ENCODE measurements at regions not wholly inside any gene's neighbourhood (a gene's known extent, or its start where the extent isn't known, plus 50 kb on each side); places are given as distances from the start of the nearest gene placed in this dataset.
A peak's percentile ranks its signal among the peaks of the same experiment; 100 is the strongest.

- intact Hi-C loops (cut with DNase I): no loop called here
- TF ChIP-seq POLR2AphosphoS5 (IDR thresholded peaks at IDR 0.05) (no peak), EP300 (IDR thresholded peaks at IDR 0.05) (no peak), POLR2A (IDR thresholded peaks at IDR 0.05; ENCODE audit: low read depth) (no peak), CTCF (IDR thresholded peaks at IDR 0.05) (no peak)
- Histone ChIP-seq H3K27ac (replicated peaks in 1 of 4) (no peak overlapping the region), H3K4me3 (no peak overlapping the region), H3K36me3 (no peaks in the 10 kb centered on the region), H3K27me3 (no peaks in the 10 kb centered on the region), H3K4me1 (peaks cover 4 to 6% (median 5%) of the 10 kb centered on the region in 4 donors), H3K9me3 (no peaks in the 10 kb centered on the region)
- WGBS: 87% methylated on average over 5 of the region's 5 CpGs
- DNase-seq (ENCODE audit: extremely low spot score): no peak
Observed at GRCh38 chr6:163759542-163759941, 345.0 kb downstream of the QKI start.

DNA sequence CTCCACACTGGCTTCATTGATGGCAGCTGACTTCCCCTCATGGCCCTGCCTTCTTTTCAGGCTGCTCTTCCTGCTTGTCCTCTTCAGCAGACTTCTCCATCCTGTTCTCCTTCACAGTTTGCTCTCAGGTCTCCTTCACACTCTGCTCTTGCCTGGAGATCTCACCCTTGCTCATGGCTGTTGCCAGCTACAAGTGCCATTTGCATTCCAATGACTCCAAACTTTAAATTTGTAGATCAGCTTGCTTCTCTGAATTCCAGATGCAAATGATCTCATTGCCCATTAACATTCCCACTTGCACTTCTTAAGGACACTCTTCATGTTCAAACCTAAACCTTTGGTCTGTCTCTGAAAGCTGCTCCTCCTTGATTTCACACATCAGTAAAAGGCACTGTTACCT lies 343.0 kb downstream of the QKI start:
- Histone ChIP-seq H3K4me3 (no peak overlapping the region), H3K9me3 (peaks cover 0 to 4% (median 0%) of the 10 kb centered on the region in 4 donors), H3K36me3 (no peaks in the 10 kb centered on the region), H3K27me3 (no peaks in the 10 kb centered on the region), H3K4me1 (no peaks in the 10 kb centered on the region), H3K27ac (replicated peaks in 1 of 4) (no peak overlapping the region)
- intact Hi-C loops (cut with DNase I): no loop called here
- no peak for TF ChIP-seq CTCF (IDR thresholded peaks at IDR 0.05)
- TF ChIP-seq EP300 (IDR thresholded peaks at IDR 0.05): no peak
- no peak for TF ChIP-seq POLR2AphosphoS5 (IDR thresholded peaks at IDR 0.05)
- no peak for TF ChIP-seq POLR2A (IDR thresholded peaks at IDR 0.05; ENCODE audit: low read depth)
- DNase-seq (ENCODE audit: extremely low spot score): no peak

GRCh38 chr6:163756079-163756478 lies 341.6 kb downstream of the QKI start:
- DNase-seq (ENCODE audit: extremely low spot score): peak; percentile 85
- Histone ChIP-seq H3K9me3 (peaks cover 0 to 4% (median 0%) of the 10 kb centered on the region in 4 donors), H3K4me1 (no peaks in the 10 kb centered on the region), H3K36me3 (no peaks in the 10 kb centered on the region), H3K27me3 (no peaks in the 10 kb centered on the region), H3K27ac (replicated peaks in 1 of 4) (no peak overlapping the region), H3K4me3 (no peak overlapping the region)
- WGBS: 70% methylated on average over 4 of the region's 4 CpGs
- intact Hi-C loops (cut with DNase I): no loop called here
- TF ChIP-seq POLR2A (IDR thresholded peaks at IDR 0.05; ENCODE audit: low read depth) (no peak), EP300 (IDR thresholded peaks at IDR 0.05) (no peak), CTCF (IDR thresholded peaks at IDR 0.05) (no peak), POLR2AphosphoS5 (IDR thresholded peaks at IDR 0.05) (no peak)

GRCh38 chr6:163754866-163755265 lies 340.3 kb downstream of the QKI start:
- Histone ChIP-seq H3K36me3 (no peaks in the 10 kb centered on the region), H3K27ac (replicated peaks in 1 of 4) (no peak overlapping the region), H3K27me3 (no peaks in the 10 kb centered on the region), H3K4me3 (no peak overlapping the region), H3K4me1 (no peaks in the 10 kb centered on the region), H3K9me3 (peaks cover 0 to 4% (median 0%) of the 10 kb centered on the region in 4 donors)
- intact Hi-C loops (cut with DNase I): no loop called here
- WGBS: 70% methylated on average over 5 of the region's 5 CpGs
- peak; percentile 87 for DNase-seq (ENCODE audit: extremely low spot score)
- TF ChIP-seq POLR2AphosphoS5 (IDR thresholded peaks at IDR 0.05) (no peak), POLR2A (IDR thresholded peaks at IDR 0.05; ENCODE audit: low read depth) (no peak), EP300 (IDR thresholded peaks at IDR 0.05) (no peak), CTCF (IDR thresholded peaks at IDR 0.05) (no peak)

GRCh38 chr6:163753430-163753829 lies 338.9 kb downstream of the QKI start:
- Histone ChIP-seq H3K9me3 (peaks cover 0 to 4% (median 0%) of the 10 kb centered on the region in 4 donors), H3K4me3 (no peak overlapping the region), H3K4me1 (no peaks in the 10 kb centered on the region), H3K27ac (replicated peaks in 1 of 4) (no peak overlapping the region), H3K27me3 (no peaks in the 10 kb centered on the region), H3K36me3 (no peaks in the 10 kb centered on the region)
- peak; percentile 80 for DNase-seq (ENCODE audit: extremely low spot score)
- no peak for TF ChIP-seq CTCF (IDR thresholded peaks at IDR 0.05)
- TF ChIP-seq POLR2A (IDR thresholded peaks at IDR 0.05; ENCODE audit: low read depth): no peak
- TF ChIP-seq EP300 (IDR thresholded peaks at IDR 0.05): no peak
- TF ChIP-seq POLR2AphosphoS5 (IDR thresholded peaks at IDR 0.05): no peak
- WGBS: 83% methylated on average over 2 of the region's 2 CpGs
- intact Hi-C loops (cut with DNase I): no loop called here

All from esophagus muscularis mucosa (tissue), 4 donors.